Occipital lobe (tissue), 1 donor: ENCODE measurements at regions not wholly inside any gene's neighbourhood (a gene's known extent, or its start where the extent isn't known, plus 50 kb on each side); places are given as distances from the start of the nearest gene placed in this dataset.

Experiments used
- DNase-seq: peaks from one replicate; lab custom pipeline; 2025; lab: John Stamatoyannopoulos, UW

DNA sequence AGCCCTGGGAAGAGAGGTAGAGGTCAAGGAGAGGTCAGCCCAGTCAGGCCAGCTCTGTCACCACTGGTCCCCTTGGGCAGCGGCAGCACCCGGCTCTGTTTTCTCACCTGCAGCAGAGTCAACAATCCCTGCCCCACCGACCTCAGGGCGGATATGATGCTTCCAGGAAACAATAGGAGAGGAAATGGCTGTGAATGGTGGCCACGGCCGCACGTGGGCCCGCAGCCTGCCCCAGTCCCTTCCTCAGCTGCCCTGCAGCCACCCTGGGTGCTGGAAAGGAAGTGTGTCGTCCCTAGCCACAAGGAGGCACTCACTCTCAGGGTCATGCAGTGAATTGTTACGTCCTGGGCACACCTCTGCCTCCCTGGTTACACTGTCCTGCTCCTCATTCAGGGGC lies 92.5 kb upstream of the ENPP6 start:
- DNase-seq, result no peak

GRCh38 chr4:184309241-184310170 lies 91.8 kb upstream of the ENPP6 start:
- DNase-seq, result no peak

- no peak for DNase-seq
Measured at GRCh38 chr4:184306949-184307348, 89.3 kb upstream of the ENPP6 start.

DNA sequence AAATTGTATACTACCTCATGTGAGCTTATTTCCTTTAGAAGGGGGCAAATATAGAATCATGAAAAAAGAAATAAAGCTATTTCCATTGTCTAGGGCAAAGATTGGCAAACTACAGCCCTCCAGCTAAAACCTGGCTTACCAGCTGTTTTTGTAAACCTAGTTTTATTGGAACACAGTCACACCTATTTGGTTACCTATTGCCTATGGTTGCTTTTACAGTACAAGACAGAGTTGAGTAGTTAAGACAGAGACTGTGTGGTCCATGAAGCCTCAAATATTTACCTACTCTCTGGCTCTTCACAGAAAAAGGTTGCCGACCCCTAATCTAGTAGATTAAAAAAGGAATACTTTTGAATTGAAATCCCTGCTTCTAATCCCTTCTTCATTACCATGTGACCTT lies 88.8 kb upstream of the ENPP6 start:
- DNase-seq, result no peak

DNA sequence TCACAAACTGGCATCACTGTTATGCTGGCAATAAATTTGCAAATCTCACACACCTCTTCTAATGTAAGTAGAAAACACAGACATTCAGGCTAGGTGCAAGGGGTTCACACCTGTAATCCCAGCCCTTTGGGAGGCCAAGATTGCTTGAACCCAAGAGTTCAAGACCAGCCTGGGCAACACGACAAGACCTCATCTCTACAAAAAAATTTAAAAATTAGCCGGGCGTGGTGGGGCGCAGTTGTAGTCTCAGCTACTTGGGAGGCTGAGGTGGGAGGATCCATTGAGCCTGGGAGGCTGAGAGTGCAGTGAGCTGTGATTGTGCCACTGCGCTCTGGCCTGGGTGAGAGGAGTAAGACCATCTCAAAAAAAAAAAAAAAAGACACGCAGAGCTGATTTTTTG lies 83.1 kb upstream of the ENPP6 start:
- DNase-seq, result no peak

DNA sequence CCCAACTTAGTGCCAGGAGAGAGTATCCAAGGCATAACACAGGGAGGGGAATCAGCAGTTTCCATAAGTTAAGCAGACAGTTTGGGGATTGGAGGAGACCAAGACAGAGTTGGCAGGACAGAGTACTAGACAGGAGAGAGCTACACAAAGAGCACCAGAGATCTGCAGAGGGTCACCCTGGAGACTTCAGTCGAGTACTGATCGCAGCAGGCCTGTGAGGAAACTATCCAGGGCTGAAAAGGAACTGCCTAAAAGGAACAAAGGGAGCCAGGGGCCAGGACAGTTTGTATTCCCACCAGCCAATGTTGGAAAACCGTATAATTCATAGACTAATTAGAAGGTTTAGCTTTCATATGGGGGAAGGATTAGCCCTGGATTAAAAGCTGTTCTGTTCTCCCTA lies 80.6 kb upstream of the ENPP6 start:
- DNase-seq, result no peak

DNA sequence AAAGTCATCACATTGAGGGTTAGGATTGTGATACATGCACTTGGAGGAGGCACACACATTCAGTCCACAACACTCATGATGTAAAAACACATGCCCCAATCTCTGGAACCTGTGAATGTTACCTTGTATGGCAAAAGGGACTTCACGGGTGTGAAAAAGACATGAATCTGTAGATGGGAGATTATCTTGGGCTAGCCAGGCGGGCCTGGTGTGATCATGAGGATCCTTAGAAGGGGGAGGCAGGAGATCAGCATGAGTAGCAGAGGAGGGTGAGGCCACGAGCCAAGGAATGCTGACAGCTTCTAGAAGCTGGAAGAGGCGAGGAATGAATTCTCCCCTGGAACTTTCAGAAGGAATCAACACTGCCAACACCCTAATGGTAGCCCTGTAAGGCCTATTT lies 77.5 kb upstream of the ENPP6 start:
- DNase-seq, result no peak

DNA sequence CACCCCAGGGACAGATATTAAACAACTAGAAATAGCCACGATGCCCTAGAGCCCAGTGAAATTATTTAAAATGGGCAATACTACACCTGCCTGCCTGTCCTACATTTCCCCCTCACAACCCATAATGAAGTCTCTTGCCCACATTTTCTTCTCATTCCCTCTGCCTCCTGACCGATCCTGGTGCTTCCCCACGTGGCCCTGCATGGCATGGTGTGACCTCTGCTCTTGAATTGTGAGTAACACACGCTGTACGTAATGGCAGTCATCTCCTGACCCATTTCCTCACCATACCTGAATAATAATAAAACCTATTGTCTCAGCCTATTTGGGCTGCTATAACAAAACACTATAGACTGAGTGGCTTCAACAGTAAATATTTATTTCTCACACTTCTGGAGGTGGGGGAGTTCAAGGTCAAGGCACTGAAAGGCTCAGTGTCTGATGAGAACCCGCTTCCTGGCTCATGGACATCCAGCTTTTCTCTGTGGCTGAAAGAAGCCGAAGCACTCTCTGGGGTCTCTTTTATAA lies 77.0 kb upstream of the ENPP6 start:
- DNase-seq, result no peak

GRCh38 chr4:184293552-184293951 lies 75.9 kb upstream of the ENPP6 start:
- no peak for DNase-seq

GRCh38 chr4:184292877-184293276 lies 75.2 kb upstream of the ENPP6 start:
- DNase-seq, result no peak

GRCh38 chr4:184292465-184292867 lies 74.8 kb upstream of the ENPP6 start:
- DNase-seq, result no peak

- no peak for DNase-seq
Measured at GRCh38 chr4:184289179-184289535, 71.5 kb upstream of the ENPP6 start.

GRCh38 chr4:184288451-184289178 lies 70.9 kb upstream of the ENPP6 start:
- DNase-seq, result no peak

GRCh38 chr4:184287697-184288255 lies 70.1 kb upstream of the ENPP6 start:
- DNase-seq, result no peak

- DNase-seq, result no peak
Measured at GRCh38 chr4:184286358-184286757, 68.7 kb upstream of the ENPP6 start.

GRCh38 chr4:184284742-184285141 lies 67.1 kb upstream of the ENPP6 start:
- no peak for DNase-seq

DNA sequence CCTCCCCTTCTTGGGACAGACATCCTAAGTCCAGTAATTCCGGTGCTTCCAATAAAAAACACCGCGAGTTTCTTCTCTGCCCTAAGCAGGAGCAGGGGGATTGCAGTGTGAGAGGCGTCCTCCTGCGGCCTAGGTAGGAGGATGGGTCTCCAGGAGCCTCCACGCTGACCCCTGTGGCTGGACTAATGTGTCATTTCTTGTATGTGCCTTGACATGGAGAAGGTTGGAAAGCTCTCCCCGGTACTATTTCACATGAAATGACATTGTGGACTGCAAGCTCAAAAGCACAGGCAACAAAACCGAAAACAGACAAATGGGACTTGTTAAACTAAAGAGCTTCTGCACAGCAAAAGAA lies 66.6 kb upstream of the ENPP6 start:
- no peak for DNase-seq

DNA sequence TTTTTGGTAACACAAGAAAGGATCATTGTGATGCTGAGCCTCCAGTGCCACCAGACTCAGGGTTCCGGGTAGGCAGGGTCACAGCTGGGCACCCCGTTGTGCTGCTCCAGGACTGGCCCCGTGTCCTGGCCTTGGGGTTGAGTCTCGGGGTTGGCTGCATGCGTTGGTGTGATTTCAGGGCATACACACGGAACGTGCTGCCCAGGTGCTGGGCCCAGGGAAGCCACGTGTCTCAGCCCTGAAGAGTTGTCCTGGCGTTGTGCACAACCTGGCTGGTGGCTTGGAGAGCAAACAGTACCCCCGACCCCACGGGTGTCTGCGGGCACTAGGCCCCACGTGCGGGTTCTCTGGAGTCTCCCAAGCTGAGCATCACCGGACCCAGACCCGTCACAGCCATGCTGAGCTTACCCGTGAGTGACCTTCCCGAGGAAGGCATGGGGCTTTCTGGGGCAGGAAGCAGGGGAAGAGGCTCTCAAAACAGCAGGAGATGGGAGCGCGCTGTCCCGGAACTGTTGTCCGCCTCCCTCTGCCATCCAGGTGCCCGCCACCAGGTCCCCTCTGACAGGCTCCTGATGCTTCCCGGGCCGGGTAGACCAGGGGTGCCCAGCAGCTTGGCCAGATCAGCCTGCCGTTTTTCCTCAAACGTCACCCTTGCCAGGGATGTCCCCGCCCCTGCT lies 66.1 kb upstream of the ENPP6 start:
- DNase-seq, result no peak

GRCh38 chr4:184282895-184283654 lies 65.4 kb upstream of the ENPP6 start:
- no peak for DNase-seq

GRCh38 chr4:184282251-184282713 lies 64.6 kb upstream of the ENPP6 start:
- no peak for DNase-seq
